Endothelial cell of umbilical vein (primary cell): ENCODE measurements at regions not wholly inside any gene's neighbourhood (a gene's known extent, or its start where the extent isn't known, plus 50 kb on each side); places are given as distances from the start of the nearest gene placed in this dataset.

Experiments used
- BruUV-seq: library from RNA; stranded (reverse); fragments of 400-500 nt; replicated peaks from 2 replicates; lab custom pipeline; 2021; lab: Mats Ljungman, UMichigan
- CTCF ChIA-PET: fragments of 300-600, 350-600 bp; sonication (Branson Sonifier 250); formaldehyde crosslinking; loops from one replicate; lab custom pipeline; 2021; ENCODE audit warnings: antibody characterized with exemption, inconsistent platforms; lab: Charles Lee
- POLR2A ChIA-PET: fragments of 300-600, 350-600 bp; sonication (Branson Sonifier 250); formaldehyde crosslinking; loops from one replicate; lab custom pipeline; 2021; ENCODE audit warnings: antibody characterized with exemption, inconsistent platforms; lab: Charles Lee
- DNase-seq: peaks from one replicate; pipeline ENCODE4 v3.0.0-alpha.2; 2011; ENCODE audit warnings: low read depth, low spot score
- FAIRE-seq: peaks from 2 replicates; lab custom pipeline; 2011; peaks lifted over from hg19 to GRCh38; lab: Jason Lieb, UNC
- H2AFZ ChIP-seq: 2 replicates; pipeline ENCODE4 v1.6.0; 2012; ENCODE audit warnings: low read depth, low read length, control low read depth, inconsistent platforms
- H3K27ac ChIP-seq: 2 replicates; pipeline ENCODE4 v1.5.1; 2011; ENCODE audit warnings: low read depth, mild to moderate bottlenecking, control low read depth, low read length, moderate library complexity; ENCODE audit not compliant: insufficient read depth
- H3K27me3 ChIP-seq, 2 experiments: 2 replicates each; pipeline versions ENCODE4 v1.6.0 to v1.6.1; 2011; ENCODE audit warnings: low read length in 2 of 2, mixed read lengths in 1 of 2; ENCODE audit not compliant: control insufficient read depth in 2 of 2, insufficient read depth in 2 of 2
- H3K36me3 ChIP-seq, 2 experiments: 2 replicates in 1 of 2; 3 replicates in 1 of 2; pipeline ENCODE4 v1.5.1; 2011; ENCODE audit warnings: low read length in 2 of 2, mild to moderate bottlenecking in 1 of 2, moderate library complexity in 1 of 2; ENCODE audit not compliant: control insufficient read depth in 2 of 2, insufficient read depth in 2 of 2; ENCODE audit errors: extremely low read depth in 1 of 2
- H3K4me1 ChIP-seq: 3 replicates; pipeline ENCODE4 v1.5.1; 2011; ENCODE audit warnings: mild to moderate bottlenecking, low read length; ENCODE audit not compliant: control insufficient read depth, insufficient read depth; ENCODE audit errors: extremely low read depth
- H3K4me2 ChIP-seq: 2 replicates; pipeline ENCODE4 v1.6.1; 2011; ENCODE audit warnings: low read length, control low read depth, mixed read lengths; ENCODE audit not compliant: insufficient read depth
- H3K4me3 ChIP-seq, 3 experiments: fragments of 200-600 bp in 1 of 3; sonication (generic), shearing (Covaris generic) in 1 of 3; replicated peaks in 1 of 3; 2 replicates each; pipeline ENCODE4 v1.5.1; 2011 to 2016; ENCODE audit warnings: control low read depth in 3 of 3, low read length in 3 of 3, mild to moderate bottlenecking in 2 of 3, inconsistent platforms in 1 of 3, low read depth in 1 of 3, moderate library complexity in 1 of 3; ENCODE audit not compliant: insufficient read depth in 1 of 3
- H3K79me2 ChIP-seq: 2 replicates; pipeline ENCODE4 v1.6.0; 2012; ENCODE audit warnings: low read length, inconsistent platforms; ENCODE audit not compliant: control insufficient read depth, insufficient read depth
- H3K9ac ChIP-seq: replicated peaks from 2 replicates; pipeline ENCODE3; 2011; ENCODE audit warnings: low read length, control low read depth; ENCODE audit not compliant: insufficient read depth; ENCODE audit errors: extremely low read depth
- H3K9me1 ChIP-seq: replicated peaks from 3 replicates; pipeline ENCODE4 v1.6.0; 2011; ENCODE audit warnings: mild to moderate bottlenecking, low read length; ENCODE audit not compliant: control insufficient read depth, insufficient read depth; ENCODE audit errors: extremely low read depth
- H3K9me3 ChIP-seq: replicated peaks from 2 replicates; pipeline ENCODE4 v1.5.1; 2012; ENCODE audit warnings: low read length, inconsistent platforms; ENCODE audit not compliant: control insufficient read depth, insufficient read depth
- H4K20me1 ChIP-seq: replicated peaks from 2 replicates; pipeline ENCODE3; 2011; ENCODE audit warnings: mild to moderate bottlenecking, low read length; ENCODE audit not compliant: control insufficient read depth, insufficient read depth; ENCODE audit errors: extremely low read depth
- CTCF ChIP-seq, 2 donors: IDR thresholded peaks; 1 replicate in 1 of 2; 2 replicates in 1 of 2; pipeline ENCODE4 v1.5.1; 2011; ENCODE audit warnings: low read length in 2 of 2, mild to moderate bottlenecking in 2 of 2, moderate library complexity in 2 of 2, control low read depth in 1 of 2, inconsistent platforms in 1 of 2, low read depth in 1 of 2; ENCODE audit not compliant: insufficient read depth in 1 of 2; ENCODE audit errors: extremely low read depth in 1 of 2
- EZH2 ChIP-seq: IDR thresholded peaks from 2 replicates; pipeline ENCODE4 v1.6.1; 2012; ENCODE audit warnings: borderline replicate concordance, low read depth, mild to moderate bottlenecking, moderate library complexity, low read length, inconsistent platforms; ENCODE audit not compliant: severe bottlenecking
- FOS ChIP-seq: IDR thresholded peaks from 2 replicates; pipeline ENCODE4 v1.6.1; 2011; ENCODE audit warnings: mild to moderate bottlenecking, low read length, moderate library complexity, borderline replicate concordance; ENCODE audit not compliant: insufficient read depth
- GATA2 ChIP-seq: IDR thresholded peaks from 2 replicates; pipeline ENCODE4 v1.7.0; 2011; ENCODE audit warnings: low read depth, mild to moderate bottlenecking, moderate library complexity, mixed read lengths, low read length; ENCODE audit not compliant: insufficient read length, insufficient read depth
- JUN ChIP-seq: IDR thresholded peaks from 2 replicates; pipeline ENCODE4 v1.6.1; 2011; ENCODE audit warnings: borderline replicate concordance, low read depth; ENCODE audit not compliant: insufficient read length, insufficient read depth
- MAX ChIP-seq: IDR thresholded peaks from 2 replicates; pipeline ENCODE4 v1.6.1; 2011; ENCODE audit not compliant: insufficient read depth, insufficient read length
- MYC ChIP-seq: IDR thresholded peaks from one replicate; pipeline ENCODE4 v1.6.1; 2011; ENCODE audit warnings: mild to moderate bottlenecking, low read depth, low read length
- POLR2A ChIP-seq: IDR thresholded peaks from 2 replicates; pipeline ENCODE4 v1.6.1; 2012; ENCODE audit warnings: low read depth, mild to moderate bottlenecking, control low read depth, low read length
- POLR2AphosphoS5 ChIP-seq: IDR thresholded peaks from 2 replicates; pipeline ENCODE4 v1.6.1; 2012; ENCODE audit warnings: low read depth, mild to moderate bottlenecking, control low read depth, low read length, moderate library complexity; ENCODE audit not compliant: insufficient read depth
- dilution Hi-C: fragments of 300-500 bp; cut with MboI; formaldehyde crosslinking; loops from one replicate; pipeline ENCODE4 v1.15.0; 2019; ENCODE audit warnings: low sequenced_read_pairs; ENCODE audit not compliant: extremely low pct_ligation_motif_present
- intact Hi-C: fragments of 100-400 bp; cut with micrococcal nuclease; formaldehyde crosslinking; loops from one replicate; pipeline ENCODE4 v1.10.0; 2022

GRCh38 chr22:27148055-27148454 is 490.7 kb downstream of the MIAT start:
- Histone ChIP-seq H3K4me3 (no peak overlapping the region), H3K4me1 (peaks cover 26% of the 10 kb centered on the region), H2AFZ (no peak overlapping the region), H3K4me2 (no peak overlapping the region), H3K9me1 (no peaks in the 10 kb centered on the region), H3K27me3 (no peaks in the 10 kb centered on the region), H3K36me3 (no peaks in the 10 kb centered on the region), H3K9me3 (no peaks in the 10 kb centered on the region), H3K9ac (no peak overlapping the region), H4K20me1 (no peaks in the 10 kb centered on the region), H3K79me2 (no peaks in the 10 kb centered on the region), H3K27ac (no peak overlapping the region)
- FAIRE-seq, result no peak
- dilution Hi-C loops (no loop called here), intact Hi-C loops (no loop called here)
- DNase-seq, result no peak
- no TSS peak for BruUV-seq
- TF ChIP-seq CTCF (IDR thresholded peaks at IDR 0.05; ENCODE audit: extremely low read depth in 1 of 2, insufficient read depth in 1 of 2, low read depth in 1 of 2, low read length in 2 of 2), result no peak
- TF ChIP-seq JUN, result no peak
- no peak for TF ChIP-seq MAX
- TF ChIP-seq FOS, result no peak
- no peak for TF ChIP-seq GATA2
- TF ChIP-seq EZH2, result no peak
- no peak for TF ChIP-seq MYC
- no peak for TF ChIP-seq POLR2AphosphoS5
- TF ChIP-seq POLR2A, result no peak
- ChIA-PET CTCF (no interaction called here), POLR2A (no interaction called here)
